Fibroblast of skin of right biceps (primary cell): ENCODE measurements at regions not wholly inside any gene's neighbourhood (a gene's known extent, or its start where the extent isn't known, plus 50 kb on each side); places are given as distances from the start of the nearest gene placed in this dataset.

Source experiments
- DNase-seq: peaks from one replicate; pipeline ENCODE4 v3.0.0-alpha.2; 2013

- DNase-seq = no peak
Observed at GRCh38 chr1:17877316-17877715, 122.2 kb downstream of the ACTL8 start.

GRCh38 chr1:17877896-17878295 is 122.8 kb downstream of the ACTL8 start:
- DNase-seq = peak; percentile 70

- peak; percentile 85 for DNase-seq
Observed at GRCh38 chr1:17878837-17879236, 123.7 kb downstream of the ACTL8 start.

GRCh38 chr1:17880449-17880848 is 125.3 kb downstream of the ACTL8 start:
- DNase-seq = no peak

GRCh38 chr1:17881761-17882160 is 126.6 kb downstream of the ACTL8 start:
- DNase-seq = peak; percentile 29

GRCh38 chr1:17883136-17883535 is 128.0 kb downstream of the ACTL8 start:
- DNase-seq = no peak

- no peak for DNase-seq
Observed at GRCh38 chr1:17883662-17884395, 128.7 kb downstream of the ACTL8 start.

- DNase-seq = no peak
Observed at GRCh38 chr1:17885663-17886320, 130.7 kb downstream of the ACTL8 start.

GRCh38 chr1:17886386-17886785 is 131.3 kb downstream of the ACTL8 start:
- no peak for DNase-seq

GRCh38 chr1:17886838-17887441 is 131.8 kb downstream of the ACTL8 start:
- no peak for DNase-seq

GRCh38 chr1:17887661-17888371 is 132.7 kb downstream of the ACTL8 start:
- DNase-seq = no peak

- DNase-seq = no peak
Observed at GRCh38 chr1:17890056-17890814, 135.1 kb downstream of the ACTL8 start.

GRCh38 chr1:17890815-17891191 is 135.7 kb downstream of the ACTL8 start:
- no peak for DNase-seq

- no peak for DNase-seq
Observed at GRCh38 chr1:17891205-17892110, 136.3 kb downstream of the ACTL8 start.

GRCh38 chr1:17892225-17892624 is 137.1 kb downstream of the ACTL8 start:
- no peak for DNase-seq

GRCh38 chr1:17892851-17893250 is 137.7 kb downstream of the ACTL8 start:
- DNase-seq = no peak

GRCh38 chr1:17893891-17894631 is 138.9 kb downstream of the ACTL8 start:
- DNase-seq = no peak

GRCh38 chr1:17895401-17895800 is 140.3 kb downstream of the ACTL8 start:
- DNase-seq = no peak

GRCh38 chr1:17895986-17896385 is 140.9 kb downstream of the ACTL8 start:
- DNase-seq = no peak

GRCh38 chr1:17903386-17903785 is 148.3 kb downstream of the ACTL8 start:
- DNase-seq = peak; percentile 8

- no peak for DNase-seq
Observed at GRCh38 chr1:17904290-17904689, 149.2 kb downstream of the ACTL8 start.
